B cell (primary cell): ENCODE measurements at regions not wholly inside any gene's neighbourhood (a gene's known extent, or its start where the extent isn't known, plus 50 kb on each side); places are given as distances from the start of the nearest gene placed in this dataset.

Experiments
- ATAC-seq: fragments of 200-7000 bp; cut with Tn5 transposase; one replicate; pipeline ENCODE4 v1.10.0; 2021; ENCODE audit warnings: low read depth, mild to moderate bottlenecking, moderate number of reproducible peaks, moderate library complexity
- CTCF ChIA-PET: fragments of 350-600 bp; sonication (Branson Sonifier 250); formaldehyde crosslinking; loops from one replicate; lab custom pipeline; 2021; ENCODE audit warnings: antibody characterized with exemption, inconsistent platforms; lab: Charles Lee
- POLR2A ChIA-PET: fragments of 350-600 bp; sonication (Branson Sonifier 250); formaldehyde crosslinking; loops from one replicate; lab custom pipeline; 2021; ENCODE audit warnings: antibody characterized with exemption; lab: Charles Lee
- DNase-seq: peaks from one replicate; pipeline ENCODE4 v3.0.0; 2013
- H2AFZ ChIP-seq: 2 replicates; pipeline ENCODE4 v1.6.1; 2012; ENCODE audit warnings: mild to moderate bottlenecking, low read depth, low read length; ENCODE audit not compliant: insufficient read depth, poor library complexity, severe bottlenecking
- H3K27ac ChIP-seq, 2 donors: 1 replicate in 1 of 2; 2 replicates in 1 of 2; pipeline ENCODE4 v1.5.1; 2012 to 2013; ENCODE audit warnings: low read length in 2 of 2, mild to moderate bottlenecking in 2 of 2, moderate library complexity in 1 of 2
- H3K27me3 ChIP-seq, 4 experiments: fragments of 200-600 bp in 1 of 4; sonication (generic) in 1 of 4; replicated peaks in 1 of 4; 1 replicate in 2 of 4; 2 replicates in 2 of 4; pipeline versions ENCODE4 v1.6.1 to v1.7.0; 2013 to 2016; ENCODE audit warnings: low read length in 3 of 4, mild to moderate bottlenecking in 2 of 4, mixed read lengths in 1 of 4, moderate library complexity in 1 of 4; ENCODE audit not compliant: insufficient read depth in 4 of 4, control insufficient read depth in 3 of 4; ENCODE audit errors: control extremely low read depth in 1 of 4
- H3K36me3 ChIP-seq, 2 experiments: replicated peaks in 1 of 2; 1 replicate in 1 of 2; 2 replicates in 1 of 2; pipeline versions ENCODE4 v1.6.1 to v1.7.1; 2013; ENCODE audit warnings: low read length in 1 of 2; ENCODE audit not compliant: insufficient read depth in 2 of 2, control insufficient read depth in 1 of 2; ENCODE audit errors: control extremely low read depth in 1 of 2, extremely low read depth in 1 of 2
- H3K4me1 ChIP-seq, 2 donors: fragments of 200-600 bp in 1 of 2; sonication (generic) in 1 of 2; 1 replicate in 1 of 2; 2 replicates in 1 of 2; pipeline versions ENCODE4 v1.5.1 to v1.6.1; 2013 to 2017; ENCODE audit warnings: low read length in 2 of 2; ENCODE audit not compliant: control insufficient read depth in 2 of 2, insufficient read depth in 2 of 2
- H3K4me2 ChIP-seq: replicated peaks from 2 replicates; pipeline ENCODE3; 2012; ENCODE audit warnings: mild to moderate bottlenecking, low read depth, low read length; ENCODE audit not compliant: poor library complexity, severe bottlenecking
- H3K4me3 ChIP-seq, 5 experiments: fragments of 200-600 bp in 1 of 5; sonication (generic) in 1 of 5; 1 replicate in 3 of 5; 2 replicates in 2 of 5; pipeline versions ENCODE4 v1.5.1 to v1.7.0; 2011 to 2016; ENCODE audit warnings: low read length in 4 of 5, mild to moderate bottlenecking in 4 of 5, low read depth in 2 of 5, control low read depth in 1 of 5, moderate library complexity in 1 of 5; ENCODE audit not compliant: insufficient read depth in 1 of 5; ENCODE audit errors: control extremely low read depth in 1 of 5, extremely low read depth in 1 of 5
- H3K79me2 ChIP-seq: fragments of 200-600 bp; sonication (generic); one replicate; pipeline ENCODE4 v1.6.0; 2016; ENCODE audit warnings: low read length; ENCODE audit not compliant: control insufficient read depth, insufficient read depth
- H3K9ac ChIP-seq: fragments of 200-600 bp; sonication (generic); 2 replicates; pipeline ENCODE4 v1.6.1; 2017; ENCODE audit warnings: mild to moderate bottlenecking, low read length, moderate library complexity
- H3K9me3 ChIP-seq, 3 donors: one replicate each; pipeline versions ENCODE4 v1.6.1 to v1.7.1; 2013; ENCODE audit warnings: low read length in 2 of 3; ENCODE audit not compliant: control insufficient read depth in 2 of 3, insufficient read depth in 1 of 3; ENCODE audit errors: control extremely low read depth in 1 of 3
- H4K20me1 ChIP-seq: 2 replicates; pipeline ENCODE4 v1.6.0; 2012; ENCODE audit warnings: mild to moderate bottlenecking, low read length; ENCODE audit not compliant: insufficient read depth, control insufficient read depth, poor library complexity, severe bottlenecking
- H3K27ac Mint-ChIP-seq: one replicate; pipeline ENCODE4 v1.8.0; 2021; ENCODE audit warnings: mixed read lengths
- H3K27me3 Mint-ChIP-seq: one replicate; pipeline ENCODE4 v1.8.0; 2021; ENCODE audit warnings: mixed read lengths
- H3K4me1 Mint-ChIP-seq: one replicate; pipeline ENCODE4 v1.8.0; 2021; ENCODE audit warnings: mixed read lengths
- H3K4me3 Mint-ChIP-seq: one replicate; pipeline ENCODE4 v1.8.0; 2021; ENCODE audit warnings: mixed read lengths
- H3K9me3 Mint-ChIP-seq: one replicate; pipeline ENCODE4 v1.8.0; 2022; ENCODE audit warnings: mixed read lengths; ENCODE audit not compliant: insufficient read depth
- EZH2 ChIP-seq: IDR thresholded peaks from 2 replicates; pipeline ENCODE4 v1.6.1; 2012; ENCODE audit warnings: borderline replicate concordance, low read depth, mild to moderate bottlenecking, moderate library complexity, low read length; ENCODE audit not compliant: insufficient read depth, poor library complexity, severe bottlenecking
- WGBS: methylation state at CpG from one replicate; pipeline ENCODE4 v1.1.5; 2013; ENCODE audit warnings: missing lambda C conversion rate; ENCODE audit not compliant: insufficient coverage; 5-methylcytosine and 5-hydroxymethylcytosine counted together
- intact Hi-C: fragments of 100-400 bp; cut with micrococcal nuclease; formaldehyde crosslinking; loops from one replicate; pipeline ENCODE4 v1.10.0; 2022
- TF ChIP-seq, protein P1 (sequence below): fragments of 200-600 bp; IDR thresholded peaks from one replicate; pipeline ENCODE4 v1.8.0; 2022; ENCODE audit warnings: antibody characterized with exemption, mild to moderate bottlenecking

DNA sequence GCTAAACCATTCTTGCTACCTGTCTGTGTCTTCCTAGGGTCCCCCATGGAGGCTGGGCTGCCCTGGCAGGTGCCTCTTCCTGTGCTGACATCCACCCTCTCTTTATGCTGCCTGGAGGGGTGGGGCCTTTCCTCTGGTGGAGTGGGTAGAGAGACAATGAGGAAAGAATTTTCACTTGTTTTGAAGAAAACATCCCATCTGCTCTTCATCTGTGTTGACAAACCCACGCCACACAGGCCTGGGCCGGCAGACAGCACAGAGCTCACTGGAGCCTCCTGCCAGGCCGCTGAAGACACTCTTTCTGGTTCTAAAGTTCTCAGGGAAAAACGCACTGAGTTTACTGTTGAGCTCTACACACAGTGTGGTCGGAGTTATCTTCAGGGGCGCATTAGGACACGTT lies 328.2 kb downstream of the GLRX3 start:
- Histone ChIP-seq H3K9ac (no peak overlapping the region), H3K27me3 (peaks cover 0 to 3% (median 0%) of the 10 kb centered on the region in 4 experiments), H4K20me1 (no peaks in the 10 kb centered on the region), H3K4me2 (no peak overlapping the region), H3K4me1 (no peaks in the 10 kb centered on the region), H3K4me3 (no peak overlapping the region), H3K9me3 (peaks cover 0 to 32% (median 0%) of the 10 kb centered on the region in 3 donors), H3K79me2 (no peaks in the 10 kb centered on the region), H2AFZ (no peak overlapping the region), H3K27ac (no peak overlapping the region), H3K36me3 (no peaks in the 10 kb centered on the region)
- CTCF ChIA-PET = no interaction called here
- POLR2A ChIA-PET = no interaction called here
- DNase-seq (no peak), ATAC-seq (no peak)
- H3K27ac Mint-ChIP-seq = no peak overlapping the region
- intact Hi-C loops = no loop called here
- H3K4me3 Mint-ChIP-seq = no peak overlapping the region
- H3K9me3 Mint-ChIP-seq = peaks cover 17% of the 10 kb centered on the region
- TF ChIP-seq, protein P1, sequence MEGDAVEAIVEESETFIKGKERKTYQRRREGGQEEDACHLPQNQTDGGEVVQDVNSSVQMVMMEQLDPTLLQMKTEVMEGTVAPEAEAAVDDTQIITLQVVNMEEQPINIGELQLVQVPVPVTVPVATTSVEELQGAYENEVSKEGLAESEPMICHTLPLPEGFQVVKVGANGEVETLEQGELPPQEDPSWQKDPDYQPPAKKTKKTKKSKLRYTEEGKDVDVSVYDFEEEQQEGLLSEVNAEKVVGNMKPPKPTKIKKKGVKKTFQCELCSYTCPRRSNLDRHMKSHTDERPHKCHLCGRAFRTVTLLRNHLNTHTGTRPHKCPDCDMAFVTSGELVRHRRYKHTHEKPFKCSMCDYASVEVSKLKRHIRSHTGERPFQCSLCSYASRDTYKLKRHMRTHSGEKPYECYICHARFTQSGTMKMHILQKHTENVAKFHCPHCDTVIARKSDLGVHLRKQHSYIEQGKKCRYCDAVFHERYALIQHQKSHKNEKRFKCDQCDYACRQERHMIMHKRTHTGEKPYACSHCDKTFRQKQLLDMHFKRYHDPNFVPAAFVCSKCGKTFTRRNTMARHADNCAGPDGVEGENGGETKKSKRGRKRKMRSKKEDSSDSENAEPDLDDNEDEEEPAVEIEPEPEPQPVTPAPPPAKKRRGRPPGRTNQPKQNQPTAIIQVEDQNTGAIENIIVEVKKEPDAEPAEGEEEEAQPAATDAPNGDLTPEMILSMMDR = no peak
- TF ChIP-seq EZH2 = no peak
- WGBS = 84% methylated on average over 6 of the region's 7 CpGs
- H3K27me3 Mint-ChIP-seq = no peaks in the 10 kb centered on the region
- H3K4me1 Mint-ChIP-seq = no peaks in the 10 kb centered on the region

DNA sequence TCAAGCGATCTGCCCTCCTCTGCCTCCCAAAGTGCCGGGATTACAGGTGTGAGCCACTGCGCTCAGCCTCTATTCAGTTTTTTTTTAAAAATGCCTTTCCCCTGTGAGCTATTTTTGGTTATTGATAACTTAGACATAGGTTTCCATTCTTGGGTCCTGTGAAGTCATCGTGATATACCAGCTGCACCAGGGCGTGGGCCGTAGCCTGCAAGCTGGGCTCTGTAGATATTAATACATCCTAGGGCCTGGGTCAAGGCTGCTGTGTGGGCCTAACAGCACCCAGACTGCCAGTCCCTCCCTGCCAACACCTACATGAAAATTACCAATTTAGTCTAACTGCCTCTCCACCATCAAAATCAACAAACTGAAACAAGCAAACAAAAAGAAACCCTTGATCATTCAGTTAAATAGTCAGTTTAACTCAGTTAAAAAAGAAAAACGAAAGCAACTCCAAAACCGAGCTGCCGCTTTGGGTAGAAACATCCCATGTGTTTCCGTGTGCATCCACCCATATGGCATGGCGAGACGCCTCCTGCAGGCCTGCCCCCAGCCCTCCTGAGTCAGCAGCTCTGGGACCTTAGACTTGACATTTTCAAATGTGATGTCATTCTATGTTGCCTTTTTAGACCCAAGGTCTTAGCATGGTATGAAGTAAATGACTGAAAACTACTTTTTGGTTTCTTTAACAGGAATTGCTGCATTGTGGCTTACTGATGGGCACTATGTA lies 330.2 kb downstream of the GLRX3 start:
- no peaks in the 10 kb centered on the region for H3K36me3 ChIP-seq
- ChIA-PET CTCF (no interaction called here), POLR2A (no interaction called here)
- no peak overlapping the region for H3K4me3 ChIP-seq
- H3K9me3 Mint-ChIP-seq = peaks cover 20% of the 10 kb centered on the region
- H3K27ac ChIP-seq = no peak overlapping the region
- no peak overlapping the region for H3K4me2 ChIP-seq
- no peaks in the 10 kb centered on the region for H4K20me1 ChIP-seq
- no peak overlapping the region for H3K9ac ChIP-seq
- H3K4me1 ChIP-seq = no peaks in the 10 kb centered on the region
- 94% methylated on average over 12 of the region's 12 CpGs for WGBS
- H3K9me3 ChIP-seq = peaks cover 0 to 36% (median 0%) of the 10 kb centered on the region in 3 donors
- H3K4me3 Mint-ChIP-seq = no peak overlapping the region
- TF ChIP-seq EZH2 = no peak
- TF ChIP-seq, protein P1 = no peak
- peaks cover 0 to 3% (median 0%) of the 10 kb centered on the region in 4 experiments for H3K27me3 ChIP-seq
- intact Hi-C loops = no loop called here
- H3K79me2 ChIP-seq = no peaks in the 10 kb centered on the region
- no peak for ATAC-seq
- no peak for DNase-seq
- no peaks in the 10 kb centered on the region for H3K4me1 Mint-ChIP-seq
- H3K27me3 Mint-ChIP-seq = no peaks in the 10 kb centered on the region
- no peak overlapping the region for H3K27ac Mint-ChIP-seq
- no peak overlapping the region for H2AFZ ChIP-seq
